ENCODE measurements at regions not wholly inside any gene's neighbourhood (a gene's known extent, or its start where the extent isn't known, plus 50 kb on each side); places are given as distances from the start of the nearest gene placed in this dataset.

DNA sequence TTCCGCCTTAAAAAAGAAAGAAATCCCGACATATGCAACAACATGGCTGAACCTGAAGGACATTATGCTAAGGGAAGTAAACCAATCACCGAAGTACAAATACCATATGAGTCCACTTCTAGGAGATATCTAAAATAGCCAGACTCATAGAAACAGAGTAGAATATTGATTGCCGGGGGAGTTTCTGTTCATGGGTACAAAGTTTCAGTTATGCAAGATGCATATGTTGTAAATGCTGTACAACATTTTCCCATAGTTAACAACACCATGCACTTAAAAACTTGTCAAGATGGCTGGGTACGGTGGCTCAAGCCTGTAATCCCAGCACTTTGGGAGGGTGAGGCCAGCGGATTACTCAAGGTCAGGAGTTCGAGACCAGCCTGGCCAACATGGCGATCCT is 251.5 kb upstream of the EEF2KMT start:
- TF ChIP-seq POLR2AphosphoS5 (IDR thresholded peaks at IDR 0.05; ENCODE audit: low read depth, low read length): no peak
- TF ChIP-seq TAF1 (IDR thresholded peaks at IDR 0.05; ENCODE audit: borderline replicate concordance, insufficient read depth, low read length): no peak
- TF ChIP-seq, protein P1, sequence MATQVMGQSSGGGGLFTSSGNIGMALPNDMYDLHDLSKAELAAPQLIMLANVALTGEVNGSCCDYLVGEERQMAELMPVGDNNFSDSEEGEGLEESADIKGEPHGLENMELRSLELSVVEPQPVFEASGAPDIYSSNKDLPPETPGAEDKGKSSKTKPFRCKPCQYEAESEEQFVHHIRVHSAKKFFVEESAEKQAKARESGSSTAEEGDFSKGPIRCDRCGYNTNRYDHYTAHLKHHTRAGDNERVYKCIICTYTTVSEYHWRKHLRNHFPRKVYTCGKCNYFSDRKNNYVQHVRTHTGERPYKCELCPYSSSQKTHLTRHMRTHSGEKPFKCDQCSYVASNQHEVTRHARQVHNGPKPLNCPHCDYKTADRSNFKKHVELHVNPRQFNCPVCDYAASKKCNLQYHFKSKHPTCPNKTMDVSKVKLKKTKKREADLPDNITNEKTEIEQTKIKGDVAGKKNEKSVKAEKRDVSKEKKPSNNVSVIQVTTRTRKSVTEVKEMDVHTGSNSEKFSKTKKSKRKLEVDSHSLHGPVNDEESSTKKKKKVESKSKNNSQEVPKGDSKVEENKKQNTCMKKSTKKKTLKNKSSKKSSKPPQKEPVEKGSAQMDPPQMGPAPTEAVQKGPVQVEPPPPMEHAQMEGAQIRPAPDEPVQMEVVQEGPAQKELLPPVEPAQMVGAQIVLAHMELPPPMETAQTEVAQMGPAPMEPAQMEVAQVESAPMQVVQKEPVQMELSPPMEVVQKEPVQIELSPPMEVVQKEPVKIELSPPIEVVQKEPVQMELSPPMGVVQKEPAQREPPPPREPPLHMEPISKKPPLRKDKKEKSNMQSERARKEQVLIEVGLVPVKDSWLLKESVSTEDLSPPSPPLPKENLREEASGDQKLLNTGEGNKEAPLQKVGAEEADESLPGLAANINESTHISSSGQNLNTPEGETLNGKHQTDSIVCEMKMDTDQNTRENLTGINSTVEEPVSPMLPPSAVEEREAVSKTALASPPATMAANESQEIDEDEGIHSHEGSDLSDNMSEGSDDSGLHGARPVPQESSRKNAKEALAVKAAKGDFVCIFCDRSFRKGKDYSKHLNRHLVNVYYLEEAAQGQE (IDR thresholded peaks at IDR 0.05; ENCODE audit: insufficient read depth in 1 of 2, low read depth in 2 of 2, low read length in 2 of 2): no peak
- TF ChIP-seq FOXP2 (optimal IDR thresholded peaks at IDR 0.05; ENCODE audit: borderline replicate concordance, extremely low read depth, extremely low read length, insufficient read depth): no peak
